ENCODE measurements at regions not wholly inside any gene's neighbourhood (a gene's known extent, or its start where the extent isn't known, plus 50 kb on each side); places are given as distances from the start of the nearest gene placed in this dataset.

DNA sequence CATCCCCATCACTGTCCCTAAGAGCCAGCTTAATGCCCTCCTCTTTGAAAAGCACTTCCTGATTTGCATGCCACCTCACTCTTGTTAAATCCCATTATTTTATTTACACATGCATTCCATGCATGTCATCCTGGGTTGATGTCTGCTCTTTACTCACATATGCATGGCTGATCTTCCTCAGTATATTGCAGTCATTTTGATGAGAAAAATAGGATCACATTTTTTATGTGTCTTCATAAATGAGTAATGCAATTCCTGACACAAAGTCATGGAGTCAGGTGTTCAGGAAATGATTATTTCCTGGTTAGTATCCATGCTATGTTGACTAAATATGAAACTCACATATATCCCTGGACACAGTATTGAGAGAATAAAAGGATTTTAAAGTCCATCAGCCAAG, 204.7 kb downstream of the SLIT2 start:
- TF ChIP-seq SMC3 (IDR thresholded peaks at IDR 0.05; ENCODE audit: low read depth, low read length) (no peak), MAZ (IDR thresholded peaks at IDR 0.05; ENCODE audit: borderline replicate concordance, low read depth, low read length) (no peak), BHLHE40 (IDR thresholded peaks at IDR 0.05; ENCODE audit: low read depth, low read length) (no peak)
- TF ChIP-seq, protein P1, sequence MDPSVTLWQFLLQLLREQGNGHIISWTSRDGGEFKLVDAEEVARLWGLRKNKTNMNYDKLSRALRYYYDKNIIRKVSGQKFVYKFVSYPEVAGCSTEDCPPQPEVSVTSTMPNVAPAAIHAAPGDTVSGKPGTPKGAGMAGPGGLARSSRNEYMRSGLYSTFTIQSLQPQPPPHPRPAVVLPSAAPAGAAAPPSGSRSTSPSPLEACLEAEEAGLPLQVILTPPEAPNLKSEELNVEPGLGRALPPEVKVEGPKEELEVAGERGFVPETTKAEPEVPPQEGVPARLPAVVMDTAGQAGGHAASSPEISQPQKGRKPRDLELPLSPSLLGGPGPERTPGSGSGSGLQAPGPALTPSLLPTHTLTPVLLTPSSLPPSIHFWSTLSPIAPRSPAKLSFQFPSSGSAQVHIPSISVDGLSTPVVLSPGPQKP (IDR thresholded peaks at IDR 0.05; ENCODE audit: borderline replicate concordance, low read depth, low read length), result no peak
- Histone ChIP-seq H3K14ac (replicated peaks; ENCODE audit: low read depth, low read length) (no peak overlapping the region), H2BK20ac (ENCODE audit: low read depth, low read length) (no peak overlapping the region), H3K4me2 (ENCODE audit: low read depth, low read length) (no peak overlapping the region), H3K9ac (ENCODE audit: low read depth, low read length) (no peak overlapping the region), H3K4ac (ENCODE audit: low read depth, low read length) (no peak overlapping the region), H2AK9ac (replicated peaks; ENCODE audit: low read depth, low read length, poor library complexity) (no peak overlapping the region), H2BK5ac (ENCODE audit: low read depth, low read length, poor library complexity, severe bottlenecking) (no peak overlapping the region), H4K5ac (ENCODE audit: low read depth, low read length) (no peak overlapping the region), H3K36me3 (ENCODE audit: control insufficient read depth, insufficient read depth, low read length) (no peaks in the 10 kb centered on the region), H3K27me3 (ENCODE audit: control insufficient read depth, insufficient read depth, low read length) (no peaks in the 10 kb centered on the region), H2AFZ (replicated peaks; ENCODE audit: low read length, poor library complexity) (no peak overlapping the region), H3K27ac (ENCODE audit: insufficient read depth, low read length) (no peak overlapping the region), H4K20me1 (ENCODE audit: insufficient read depth, low read length) (no peaks in the 10 kb centered on the region), H3K4me3 (ENCODE audit: insufficient read depth, low read depth, low read length) (no peak overlapping the region), H4K91ac (ENCODE audit: insufficient read depth, low read depth, low read length) (no peak overlapping the region), H3K4me1 (ENCODE audit: control insufficient read depth, insufficient read depth, low read length) (no peaks in the 10 kb centered on the region), H4K8ac (ENCODE audit: low read depth in 2 of 2, low read length in 2 of 2) (no peak overlapping the region), H3K18ac (ENCODE audit: low read depth, low read length) (no peak overlapping the region), H2AK5ac (ENCODE audit: low read depth, low read length) (no peak overlapping the region), H3K79me1 (ENCODE audit: low read depth in 1 of 2, low read length in 2 of 2) (no peaks in the 10 kb centered on the region), H2BK15ac (ENCODE audit: low read depth, low read length) (no peak overlapping the region), H3K23ac (ENCODE audit: low read depth, low read length) (no peak overlapping the region), H3K56ac (ENCODE audit: extremely low read depth, insufficient read depth, low read length) (no peak overlapping the region), H2BK120ac (ENCODE audit: low read depth, low read length) (no peak overlapping the region), H3K9me1 (ENCODE audit: insufficient read depth, low read length) (no peaks in the 10 kb centered on the region), H3K9me3 (ENCODE audit: control insufficient read depth, insufficient read depth, low read length) (no peaks in the 10 kb centered on the region)
- in situ Hi-C loops (cut with MboI; ENCODE audit: low sequenced_read_pairs), result no loop called here
- CTCF ChIA-PET, result no interaction called here
- intact Hi-C loops (cut with micrococcal nuclease), result no loop called here
- ATAC-seq (ENCODE audit: low read depth) (no peak), DNase-seq (peak; percentile 20)
- POLR2A ChIA-PET (ENCODE audit: unreplicated experiment), result no interaction called here
- dilution Hi-C loops (cut with HindIII; ENCODE audit: low sequenced_read_pairs, unreplicated experiment), result no loop called here
- no TSS peak for BruUV-seq (replicated peaks)
